Panc1 (cell line): ENCODE measurements at regions not wholly inside any gene's neighbourhood (a gene's known extent, or its start where the extent isn't known, plus 50 kb on each side); places are given as distances from the start of the nearest gene placed in this dataset.

Source experiments
- ATAC-seq: fragments of 200-7000 bp; cut with Tn5 transposase; 2 replicates; pipeline ENCODE4 v1.9.1; 2020; ENCODE audit warnings: mild to moderate bottlenecking, moderate library complexity
- BruUV-seq: library from RNA; stranded (reverse); fragments of 400-500 nt; replicated peaks from 2 replicates; lab custom pipeline; 2021; lab: Mats Ljungman, UMichigan
- CTCF ChIA-PET: fragments of 300-600 bp; sonication (Branson Sonifier 250); formaldehyde crosslinking; loops from one replicate; lab custom pipeline; 2022; ENCODE audit warnings: antibody characterized with exemption; lab: Charles Lee
- POLR2A ChIA-PET: fragments of 300-600 bp; sonication (Branson Sonifier 250); formaldehyde crosslinking; loops from one replicate; lab custom pipeline; 2022; ENCODE audit warnings: antibody characterized with exemption; lab: Charles Lee
- DNase-seq: peaks from one replicate; pipeline ENCODE4 v3.0.0-alpha.2; 2010; ENCODE audit warnings: low read depth, low spot score
- H3K27ac ChIP-seq: 2 replicates; pipeline ENCODE4 v1.5.1; 2011; ENCODE audit warnings: mild to moderate bottlenecking, low read length, inconsistent platforms
- H3K27me3 ChIP-seq: fragments of 200-500 bp; sonication (Bioruptor generic); 2 replicates; pipeline ENCODE4 v1.6.0; 2014; ENCODE audit warnings: low read length, inconsistent platforms; ENCODE audit not compliant: control insufficient read depth, insufficient read depth
- H3K36me3 ChIP-seq: fragments of 200-500 bp; sonication (Bioruptor generic); 2 replicates; pipeline ENCODE4 v1.5.1; 2014; ENCODE audit warnings: inconsistent platforms, mild to moderate bottlenecking, low read length, moderate library complexity; ENCODE audit not compliant: control insufficient read depth, insufficient read depth
- H3K4me1 ChIP-seq: 2 replicates; pipeline ENCODE4 v1.5.1; 2011; ENCODE audit warnings: inconsistent platforms, mild to moderate bottlenecking, low read length, moderate library complexity; ENCODE audit not compliant: control insufficient read depth, insufficient read depth
- H3K4me3 ChIP-seq, 2 experiments: 2 replicates each; pipeline ENCODE4 v1.5.1; 2011 to 2012; ENCODE audit warnings: low read depth in 2 of 2, low read length in 2 of 2, mild to moderate bottlenecking in 2 of 2, inconsistent platforms in 1 of 2, moderate library complexity in 1 of 2
- H3K9me3 ChIP-seq: fragments of 200-500 bp; sonication (Bioruptor generic); 2 replicates; pipeline ENCODE4 v1.5.1; 2014; ENCODE audit warnings: low read depth, mild to moderate bottlenecking, inconsistent platforms, low read length, moderate library complexity; ENCODE audit not compliant: control insufficient read depth, insufficient read depth
- CTCF ChIP-seq: fragments of 450-650 bp; IDR thresholded peaks from 2 replicates; pipeline ENCODE4 v1.5.1; 2017; ENCODE audit warnings: mild to moderate bottlenecking
- POLR2AphosphoS5 ChIP-seq: IDR thresholded peaks from 2 replicates; pipeline ENCODE4 v1.6.1; 2012; ENCODE audit warnings: mild to moderate bottlenecking, low read depth, low read length, moderate library complexity
- SIN3A ChIP-seq: IDR thresholded peaks from 2 replicates; pipeline ENCODE4 v1.6.1; 2012; ENCODE audit warnings: low read depth, mild to moderate bottlenecking, low read length, moderate library complexity, borderline replicate concordance; ENCODE audit not compliant: insufficient read depth
- TCF7L2 ChIP-seq: IDR thresholded peaks from 2 replicates; pipeline ENCODE4 v1.6.1; 2011; ENCODE audit warnings: mild to moderate bottlenecking, low read depth, low read length, inconsistent platforms
- in situ Hi-C: cut with HindIII; loops from 2 replicates; pipeline ENCODE4 v1.10.0; 2016; ENCODE audit warnings: low sequenced_read_pairs, low pct_unique_long_range_greater_than_20kb
- intact Hi-C: fragments of 100-400 bp; cut with micrococcal nuclease; formaldehyde crosslinking; loops from one replicate; pipeline ENCODE4 v1.10.0; 2022; ENCODE audit not compliant: unreplicated experiment
- TF ChIP-seq, protein P1 (sequence below), 2 experiments: IDR thresholded peaks; 2 replicates each; pipeline ENCODE4 v1.6.1; 2011 to 2012; ENCODE audit warnings: low read depth in 2 of 2, control low read depth in 1 of 2, low read length in 1 of 2, mild to moderate bottlenecking in 1 of 2, moderate library complexity in 1 of 2; ENCODE audit not compliant: insufficient read depth in 1 of 2

DNA sequence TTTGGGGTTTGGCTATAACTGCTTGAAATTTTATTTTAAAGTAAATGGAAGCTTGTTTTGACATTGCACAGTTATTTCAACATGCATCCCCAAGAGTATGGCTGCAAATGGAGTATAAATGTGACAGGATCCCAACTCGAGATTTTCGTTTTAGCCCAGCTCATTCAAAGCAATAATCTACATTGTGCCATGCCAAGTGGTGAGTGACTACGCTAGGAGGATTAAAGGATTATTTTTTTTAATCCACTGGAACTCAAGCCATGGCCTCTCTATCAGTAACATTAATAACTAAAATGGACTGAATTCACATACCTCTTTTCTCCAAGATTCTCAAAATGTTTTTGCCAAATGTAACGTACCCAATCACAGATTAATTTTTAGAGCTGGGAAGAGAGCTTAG is 60.6 kb upstream of the AUTS2 start:
- no peaks in the 10 kb centered on the region for H3K9me3 ChIP-seq
- in situ Hi-C loops (no loop called here), intact Hi-C loops (no loop called here)
- no peak overlapping the region for H3K27ac ChIP-seq
- ATAC-seq: no peak
- no peaks in the 10 kb centered on the region for H3K4me1 ChIP-seq
- POLR2A ChIA-PET: no interaction called here
- no peak overlapping the region for H3K4me3 ChIP-seq
- H3K27me3 ChIP-seq: no peaks in the 10 kb centered on the region
- CTCF ChIA-PET: no interaction called here
- H3K36me3 ChIP-seq: no peaks in the 10 kb centered on the region
- TF ChIP-seq, protein P1, sequence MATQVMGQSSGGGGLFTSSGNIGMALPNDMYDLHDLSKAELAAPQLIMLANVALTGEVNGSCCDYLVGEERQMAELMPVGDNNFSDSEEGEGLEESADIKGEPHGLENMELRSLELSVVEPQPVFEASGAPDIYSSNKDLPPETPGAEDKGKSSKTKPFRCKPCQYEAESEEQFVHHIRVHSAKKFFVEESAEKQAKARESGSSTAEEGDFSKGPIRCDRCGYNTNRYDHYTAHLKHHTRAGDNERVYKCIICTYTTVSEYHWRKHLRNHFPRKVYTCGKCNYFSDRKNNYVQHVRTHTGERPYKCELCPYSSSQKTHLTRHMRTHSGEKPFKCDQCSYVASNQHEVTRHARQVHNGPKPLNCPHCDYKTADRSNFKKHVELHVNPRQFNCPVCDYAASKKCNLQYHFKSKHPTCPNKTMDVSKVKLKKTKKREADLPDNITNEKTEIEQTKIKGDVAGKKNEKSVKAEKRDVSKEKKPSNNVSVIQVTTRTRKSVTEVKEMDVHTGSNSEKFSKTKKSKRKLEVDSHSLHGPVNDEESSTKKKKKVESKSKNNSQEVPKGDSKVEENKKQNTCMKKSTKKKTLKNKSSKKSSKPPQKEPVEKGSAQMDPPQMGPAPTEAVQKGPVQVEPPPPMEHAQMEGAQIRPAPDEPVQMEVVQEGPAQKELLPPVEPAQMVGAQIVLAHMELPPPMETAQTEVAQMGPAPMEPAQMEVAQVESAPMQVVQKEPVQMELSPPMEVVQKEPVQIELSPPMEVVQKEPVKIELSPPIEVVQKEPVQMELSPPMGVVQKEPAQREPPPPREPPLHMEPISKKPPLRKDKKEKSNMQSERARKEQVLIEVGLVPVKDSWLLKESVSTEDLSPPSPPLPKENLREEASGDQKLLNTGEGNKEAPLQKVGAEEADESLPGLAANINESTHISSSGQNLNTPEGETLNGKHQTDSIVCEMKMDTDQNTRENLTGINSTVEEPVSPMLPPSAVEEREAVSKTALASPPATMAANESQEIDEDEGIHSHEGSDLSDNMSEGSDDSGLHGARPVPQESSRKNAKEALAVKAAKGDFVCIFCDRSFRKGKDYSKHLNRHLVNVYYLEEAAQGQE (IDR thresholded peaks at IDR 0.05; ENCODE audit: insufficient read depth in 1 of 2, low read depth in 2 of 2, low read length in 1 of 2): no peak
- no peak for TF ChIP-seq POLR2AphosphoS5
- no peak for TF ChIP-seq TCF7L2
- no peak for TF ChIP-seq CTCF
- TF ChIP-seq SIN3A: no peak
- no TSS peak for BruUV-seq
- no peak for DNase-seq

GRCh38 chr7:69539531-69539930 is 58.7 kb upstream of the AUTS2 start:
- Histone ChIP-seq H3K27ac (no peak overlapping the region), H3K4me1 (no peaks in the 10 kb centered on the region), H3K9me3 (no peaks in the 10 kb centered on the region), H3K27me3 (no peaks in the 10 kb centered on the region), H3K36me3 (no peaks in the 10 kb centered on the region), H3K4me3 (no peak overlapping the region)
- DNase-seq (no peak), ATAC-seq (no peak)
- ChIA-PET CTCF (no interaction called here), POLR2A (interaction anchor here (0.6 kb wide), 1 partner anchor 53 kb away, joined by 3 read pairs; no protein-coding TSS in a partner anchor)
- in situ Hi-C loops: no loop called here
- intact Hi-C loops: no loop called here
- no TSS peak for BruUV-seq
- no peak for TF ChIP-seq POLR2AphosphoS5
- no peak for TF ChIP-seq SIN3A
- no peak for TF ChIP-seq CTCF
- TF ChIP-seq TCF7L2: no peak
- TF ChIP-seq, protein P1 (IDR thresholded peaks at IDR 0.05; ENCODE audit: insufficient read depth in 1 of 2, low read depth in 2 of 2, low read length in 1 of 2): no peak
